HG03521 (cell line): ENCODE measurements at regions not wholly inside any gene's neighbourhood (a gene's known extent, or its start where the extent isn't known, plus 50 kb on each side); places are given as distances from the start of the nearest gene placed in this dataset.

Source experiments
- ATAC-seq: cut with Tn5 transposase; IDR thresholded peaks from one replicate; pipeline ENCODE4 v1.9.1; 2021; ENCODE audit warnings: mild to moderate bottlenecking, moderate library complexity; ENCODE audit not compliant: unreplicated experiment

- no peak for ATAC-seq
Measured at GRCh38 chr16:14362774-14363371, 267.2 kb downstream of the PARN start.

DNA sequence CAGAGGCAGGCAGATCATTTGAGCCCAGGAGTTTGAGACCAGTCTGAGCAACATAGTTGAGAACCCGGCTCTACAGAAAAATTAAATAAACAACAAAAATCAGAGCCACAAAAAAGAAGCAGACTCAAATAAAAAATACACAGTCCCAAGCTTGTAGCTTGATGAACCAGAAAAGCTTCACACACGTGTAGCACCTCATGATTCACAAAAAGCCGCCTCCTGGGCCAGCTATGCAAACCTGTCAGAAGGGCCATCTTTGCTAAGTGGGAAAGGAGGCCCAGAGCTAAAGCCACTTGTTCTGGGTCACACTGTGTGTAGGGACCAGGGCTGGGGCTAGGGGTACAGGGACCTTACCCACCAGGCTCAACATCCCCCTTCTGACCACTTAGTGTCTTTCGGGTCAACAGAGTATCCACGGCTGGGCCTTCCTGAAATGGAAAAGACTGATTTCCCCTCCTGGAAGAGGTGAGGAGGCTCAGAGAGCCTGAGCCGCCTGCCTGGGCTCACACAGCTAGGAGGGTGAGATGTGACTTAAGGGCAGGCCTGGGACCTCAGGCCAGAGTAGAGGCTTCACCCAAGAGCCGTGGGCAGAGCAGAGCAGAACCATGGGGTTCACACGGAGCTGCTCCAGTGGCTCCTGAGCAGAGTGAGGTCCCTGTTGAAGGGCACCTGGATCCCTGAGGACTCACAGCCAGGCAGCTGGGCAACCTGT is 269.6 kb downstream of the PARN start:
- no peak for ATAC-seq

DNA sequence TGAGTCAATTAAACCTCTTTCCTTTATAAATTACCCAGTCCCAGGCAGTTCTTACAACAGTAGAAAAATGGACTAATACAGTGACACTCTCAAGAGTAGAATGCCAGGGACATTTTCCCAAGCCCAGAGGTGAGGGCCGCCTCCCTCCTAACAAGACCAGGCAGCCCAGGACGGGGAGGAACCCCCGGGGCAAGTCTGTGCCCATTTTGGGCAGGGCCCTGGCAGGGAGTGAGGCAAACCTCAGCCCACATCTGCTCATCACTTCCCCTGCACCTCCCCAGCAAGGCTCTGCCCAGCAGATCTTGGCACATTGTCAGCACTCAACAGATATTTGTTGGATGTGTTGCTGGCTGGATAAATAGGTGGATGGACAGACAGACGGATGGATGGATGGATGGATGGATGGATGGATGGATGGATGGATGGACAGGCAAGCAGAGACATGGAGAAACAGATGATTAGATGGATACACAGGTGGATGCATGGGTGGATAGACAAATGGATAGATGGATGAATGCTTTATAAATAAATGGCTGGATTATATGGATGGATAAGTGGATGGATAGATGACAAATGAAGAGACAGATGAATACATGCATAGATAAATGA is 271.3 kb downstream of the PARN start:
- no peak for ATAC-seq

DNA sequence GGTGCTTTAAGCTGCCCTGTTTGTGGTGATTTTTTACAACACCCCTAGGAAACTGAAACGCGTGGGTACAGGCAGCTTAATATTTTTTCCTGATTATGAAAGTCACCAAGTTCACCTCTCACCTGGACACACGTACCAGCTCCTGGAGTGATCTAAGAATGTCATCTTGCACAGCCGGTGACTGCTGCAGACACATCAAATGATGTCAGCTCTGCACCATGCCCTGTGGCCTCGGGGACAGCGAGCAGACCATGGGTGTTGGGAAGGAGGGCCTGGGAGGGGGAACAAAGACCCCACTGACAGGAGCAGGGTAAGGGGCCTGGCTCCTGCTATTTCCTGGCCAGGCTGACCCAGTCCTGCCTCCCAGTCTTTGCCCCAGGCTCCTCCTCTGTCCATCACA is 272.7 kb downstream of the PARN start:
- ATAC-seq, result no peak

- ATAC-seq, result no peak
Measured at GRCh38 chr16:14356064-14356463, 274.0 kb downstream of the PARN start.

DNA sequence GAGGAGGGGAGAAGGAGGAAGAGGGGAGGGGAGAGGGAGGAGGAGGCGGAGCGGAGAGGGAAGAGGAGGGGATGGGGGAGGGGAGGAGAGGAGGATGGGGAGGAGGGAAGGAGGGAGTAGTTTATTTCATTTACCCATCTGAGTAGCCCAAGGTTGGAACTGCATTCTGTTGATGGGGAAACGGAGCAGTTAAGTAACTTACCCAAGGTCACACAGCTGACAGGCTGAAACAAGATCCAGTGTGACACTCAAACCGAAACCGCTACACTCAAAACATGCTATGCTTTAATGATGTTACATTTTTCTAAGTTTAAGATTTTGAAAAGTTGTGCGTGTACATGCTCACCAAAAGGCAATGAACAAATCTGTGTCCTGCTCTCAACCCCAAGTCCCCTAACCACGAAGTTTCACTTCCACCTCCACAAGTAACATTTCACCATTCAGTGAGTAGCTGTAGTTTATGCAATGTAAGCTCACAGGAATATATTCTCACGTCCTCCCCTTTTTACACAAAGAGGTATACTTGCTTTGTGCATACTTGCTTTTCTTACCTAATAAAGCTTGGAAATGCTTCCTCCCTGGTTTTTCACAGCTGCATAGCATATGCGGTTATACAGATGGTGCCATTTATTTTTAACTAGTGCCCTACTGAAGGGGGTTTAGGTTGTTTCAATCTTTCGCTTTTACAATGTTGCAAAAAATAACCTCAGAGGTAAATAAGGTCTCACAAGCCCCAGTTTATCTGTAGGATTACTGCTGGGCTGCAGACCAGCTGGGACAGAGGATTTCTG is 275.3 kb downstream of the PARN start:
- ATAC-seq, result peak; percentile 87

DNA sequence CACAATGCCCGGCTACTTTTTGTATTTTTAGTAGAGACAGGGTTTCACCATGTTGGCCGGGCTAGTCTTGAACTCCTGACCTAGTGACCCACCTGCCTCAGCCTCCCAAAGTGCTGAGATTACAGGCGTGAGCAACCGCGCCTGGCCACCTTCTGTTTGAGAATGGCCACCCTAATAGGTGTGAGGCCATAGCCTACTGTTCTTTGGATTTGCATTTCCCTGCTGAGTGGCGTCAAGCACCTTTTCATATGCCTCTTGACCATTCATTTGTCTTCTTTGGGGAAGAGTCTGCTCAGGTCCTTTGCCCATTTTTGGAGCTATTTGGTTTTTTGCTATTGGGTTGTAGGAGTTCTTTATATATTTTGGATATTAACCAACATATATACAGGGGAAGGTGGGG is 276.7 kb downstream of the PARN start:
- no peak for ATAC-seq

GRCh38 chr16:14351647-14352046 is 278.4 kb downstream of the PARN start:
- no peak for ATAC-seq

GRCh38 chr16:14350626-14351025 is 279.4 kb downstream of the PARN start:
- no peak for ATAC-seq

DNA sequence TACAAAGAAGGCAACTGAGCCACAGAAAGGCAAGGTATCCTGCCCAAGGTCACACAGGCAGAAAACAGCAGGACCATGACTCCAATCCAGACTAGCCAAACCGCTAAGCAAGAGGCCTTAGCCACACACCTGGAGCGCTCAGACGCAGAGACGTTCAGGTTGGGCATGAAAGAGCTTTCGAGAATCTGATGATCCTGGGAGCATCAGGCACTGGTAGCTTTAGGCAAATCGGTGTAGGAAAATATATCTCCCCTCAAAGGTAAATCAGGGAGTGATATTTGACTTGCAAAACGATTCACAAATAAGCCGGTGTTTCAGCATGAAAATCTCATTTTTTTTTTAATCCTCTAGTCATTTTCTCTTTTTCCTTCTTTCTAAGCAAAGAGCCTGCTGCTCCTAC is 279.0 kb downstream of the MRTFB start:
- ATAC-seq, result no peak

DNA sequence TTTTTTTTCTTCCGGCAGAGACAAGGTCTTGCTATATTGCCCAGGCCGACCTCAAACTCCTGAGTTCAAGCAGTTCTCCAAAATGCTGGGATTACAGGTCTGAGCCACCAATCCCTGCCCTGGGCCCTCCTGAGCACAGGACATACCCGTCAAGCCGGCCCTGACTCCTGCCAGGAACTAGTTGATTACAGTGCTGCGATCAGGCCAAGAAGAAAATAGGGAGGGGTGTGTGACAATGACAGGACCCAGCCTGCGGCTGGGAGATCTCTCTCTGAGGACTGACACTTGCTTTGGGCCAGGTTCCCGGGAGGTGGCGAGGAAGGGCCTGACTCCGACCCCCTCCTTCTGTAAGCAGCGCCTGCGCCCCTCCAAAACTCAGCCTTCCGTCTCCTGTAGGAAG is 276.6 kb downstream of the MRTFB start:
- no peak for ATAC-seq

GRCh38 chr16:14346278-14347142 is 275.4 kb downstream of the MRTFB start:
- ATAC-seq, result no peak

- ATAC-seq, result no peak
Measured at GRCh38 chr16:14345512-14346115, 274.5 kb downstream of the MRTFB start.

DNA sequence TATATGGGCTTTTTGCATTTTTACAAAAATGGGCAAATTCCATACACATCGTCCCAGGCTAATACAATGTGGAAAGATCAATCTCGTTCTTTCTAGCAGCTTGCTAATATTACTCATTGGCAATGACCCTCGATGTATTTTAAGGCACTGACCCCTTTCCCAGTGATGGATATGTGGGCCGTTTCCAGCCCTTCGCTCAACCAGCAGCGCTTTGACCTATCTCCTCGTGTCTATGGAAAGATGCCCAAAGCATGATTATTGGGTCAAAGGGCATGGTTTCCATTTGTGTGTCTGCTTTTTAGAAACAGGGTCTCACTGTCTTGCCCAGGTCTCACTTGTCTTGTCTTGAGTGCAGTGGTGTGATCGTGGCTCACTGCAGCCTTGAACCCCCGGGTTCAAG is 273.8 kb downstream of the MRTFB start:
- no peak for ATAC-seq

DNA sequence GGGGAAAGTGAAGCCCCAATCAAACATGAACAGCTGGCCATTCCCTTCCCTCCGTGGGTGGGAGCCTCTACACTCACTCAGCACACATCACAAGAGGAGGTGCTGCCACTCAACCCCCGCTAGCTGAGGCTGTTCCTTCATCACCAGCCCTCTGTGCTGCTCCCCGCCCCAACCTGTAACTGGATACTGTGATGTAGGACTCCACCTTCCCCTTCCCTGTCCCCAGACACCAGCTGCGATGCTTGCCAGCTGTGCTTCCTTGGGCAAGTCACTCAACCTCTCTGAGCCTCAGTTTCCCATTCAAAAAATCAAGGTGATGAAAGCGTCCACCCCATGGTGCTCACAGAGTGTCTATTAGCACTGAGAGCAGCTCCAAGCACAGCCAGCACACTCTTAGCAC is 273.2 kb downstream of the MRTFB start:
- ATAC-seq, result no peak

- no peak for ATAC-seq
Measured at GRCh38 chr16:14341324-14342225, 270.5 kb downstream of the MRTFB start.

- ATAC-seq, result no peak
Measured at GRCh38 chr16:14339694-14340093, 268.6 kb downstream of the MRTFB start.

DNA sequence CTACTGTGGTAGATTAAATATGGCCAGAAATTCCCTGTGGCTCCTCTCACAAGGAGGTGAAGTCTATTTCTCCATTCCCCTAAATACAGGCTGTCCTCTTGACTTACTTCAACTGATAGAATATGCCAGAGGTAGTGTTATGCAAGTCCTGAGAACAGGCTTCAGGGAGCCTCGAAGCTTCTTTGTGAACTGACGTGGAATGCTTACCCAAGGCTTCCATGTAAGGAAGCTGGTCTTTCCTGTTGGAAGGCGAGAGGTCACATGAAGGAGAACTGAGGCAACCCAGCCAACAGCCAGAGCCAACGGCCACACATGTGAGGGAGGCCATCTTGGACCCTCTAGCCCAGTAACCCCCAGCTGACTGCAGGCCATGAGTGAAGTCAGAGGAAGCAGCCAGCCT is 267.9 kb downstream of the MRTFB start:
- no peak for ATAC-seq

- no peak for ATAC-seq
Measured at GRCh38 chr16:14338236-14338635, 267.1 kb downstream of the MRTFB start.
